A549 (cell line): ENCODE measurements at regions not wholly inside any gene's neighbourhood (a gene's known extent, or its start where the extent isn't known, plus 50 kb on each side); places are given as distances from the start of the nearest gene placed in this dataset.

Experiments
- BCL3 ChIP-seq: fragments of >200 bp; sonication (Bioruptor Twin); formaldehyde crosslinking; IDR thresholded peaks from 3 replicates; pipeline ENCODE4 v1.6.1; 2016
- CHD2 ChIP-seq: fragments of 150-350 bp; IDR thresholded peaks from 2 replicates; pipeline ENCODE4 v1.6.1; 2014; ENCODE audit warnings: low read length; ENCODE audit not compliant: partially characterized antibody
- CTCF ChIP-seq: fragments of >200 bp; sonication (Bioruptor Twin); formaldehyde crosslinking; IDR thresholded peaks from 3 replicates; pipeline ENCODE4 v1.5.1; 2016
- EHMT2 ChIP-seq: fragments of 200-600 bp; sonication (generic); IDR thresholded peaks from 2 replicates; pipeline ENCODE4 v1.6.1; 2016; ENCODE audit warnings: antibody characterized with exemption, low read depth, mild to moderate bottlenecking, moderate library complexity
- MAFK ChIP-seq: fragments of 450-650 bp; IDR thresholded peaks from 2 replicates; pipeline ENCODE4 v1.6.1; 2014; ENCODE audit not compliant: partially characterized antibody
- MAX ChIP-seq: IDR thresholded peaks from 2 replicates; pipeline ENCODE4 v1.6.1; 2012
- TF ChIP-seq, protein P1 (sequence below): fragments of 150-350 bp; IDR thresholded peaks from 2 replicates; pipeline ENCODE4 v1.6.1; 2014; ENCODE audit warnings: low read depth, mild to moderate bottlenecking, low read length

GRCh38 chr6:138596591-138596990 lies 97.3 kb upstream of the NHSL1 start:
- no peak for TF ChIP-seq MAFK
- TF ChIP-seq BCL3 = no peak
- TF ChIP-seq MAX = no peak
- no peak for TF ChIP-seq EHMT2
- TF ChIP-seq, protein P1, sequence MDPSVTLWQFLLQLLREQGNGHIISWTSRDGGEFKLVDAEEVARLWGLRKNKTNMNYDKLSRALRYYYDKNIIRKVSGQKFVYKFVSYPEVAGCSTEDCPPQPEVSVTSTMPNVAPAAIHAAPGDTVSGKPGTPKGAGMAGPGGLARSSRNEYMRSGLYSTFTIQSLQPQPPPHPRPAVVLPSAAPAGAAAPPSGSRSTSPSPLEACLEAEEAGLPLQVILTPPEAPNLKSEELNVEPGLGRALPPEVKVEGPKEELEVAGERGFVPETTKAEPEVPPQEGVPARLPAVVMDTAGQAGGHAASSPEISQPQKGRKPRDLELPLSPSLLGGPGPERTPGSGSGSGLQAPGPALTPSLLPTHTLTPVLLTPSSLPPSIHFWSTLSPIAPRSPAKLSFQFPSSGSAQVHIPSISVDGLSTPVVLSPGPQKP = no peak
- TF ChIP-seq CTCF = no peak
- TF ChIP-seq CHD2 = no peak
